HG03175 (cell line): ENCODE measurements at regions not wholly inside any gene's neighbourhood (a gene's known extent, or its start where the extent isn't known, plus 50 kb on each side); places are given as distances from the start of the nearest gene placed in this dataset.
"Not testable (repeated sequence)": the region's sequence is repeated elsewhere in the genome, so short reads cannot be mapped to it uniquely, and the experiment has no call there.

Experiments used
- ATAC-seq: cut with Tn5 transposase; IDR thresholded peaks from one replicate; pipeline ENCODE4 v1.9.1; 2021; ENCODE audit warnings: mild to moderate bottlenecking, moderate library complexity; ENCODE audit not compliant: unreplicated experiment

DNA sequence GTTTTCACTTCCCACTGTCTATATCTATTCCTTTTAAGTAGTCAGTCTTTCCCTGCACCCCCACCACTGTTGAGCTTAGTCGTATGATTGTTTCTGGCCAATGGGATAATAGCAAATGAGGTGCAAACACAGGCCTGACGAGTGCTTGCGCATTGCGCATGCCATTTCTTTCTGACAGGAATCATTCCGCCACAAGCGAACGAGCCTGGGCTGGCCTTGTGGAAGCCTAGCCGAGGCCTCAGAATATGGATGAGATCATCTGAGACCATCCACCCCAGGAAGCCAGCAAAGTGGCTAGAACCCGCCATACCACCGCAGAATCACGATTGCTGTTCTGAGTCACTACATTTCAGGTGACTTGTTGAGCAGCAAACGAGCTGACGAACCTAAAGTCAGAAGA, 52.2 kb upstream of the PRL start:
- no peak for ATAC-seq

DNA sequence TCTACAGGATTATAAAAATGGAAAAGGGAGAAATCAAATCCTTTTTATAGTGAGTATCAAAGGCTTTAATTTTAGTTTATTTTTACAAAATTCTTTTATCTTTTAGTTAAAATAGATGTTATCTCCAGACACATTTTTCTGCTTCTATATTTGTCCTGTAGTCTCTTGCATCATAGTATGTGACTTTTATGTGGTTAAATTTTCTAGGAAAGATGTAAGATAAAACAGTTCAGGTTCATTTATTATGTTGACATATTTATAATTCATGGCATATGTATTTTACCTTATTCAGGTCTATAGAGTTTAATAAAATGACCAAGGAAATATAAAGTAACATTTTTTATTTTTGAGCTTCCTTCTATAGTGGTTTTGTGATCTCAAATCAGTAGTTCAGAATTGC, 52.7 kb upstream of the PRL start:
- no peak for ATAC-seq

DNA sequence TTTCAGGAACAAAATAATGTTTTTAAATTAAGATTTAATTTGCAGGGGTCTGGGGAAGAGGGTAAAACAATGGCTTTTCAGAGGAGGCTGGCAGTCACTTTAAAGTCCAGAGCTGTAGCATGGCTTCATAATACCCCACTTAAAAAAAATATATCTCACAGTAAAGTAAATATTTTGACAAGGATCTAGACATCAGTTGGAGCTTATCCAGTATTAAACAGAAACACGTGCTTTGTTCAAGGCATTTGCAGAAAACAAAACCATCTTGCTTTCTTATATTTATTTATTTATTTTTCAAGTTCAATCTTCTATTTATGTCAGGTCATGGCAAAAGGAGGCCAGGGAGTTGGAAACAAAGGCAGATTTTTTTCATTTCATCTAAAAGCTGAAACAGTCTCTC, 53.3 kb upstream of the PRL start:
- ATAC-seq, result no peak

DNA sequence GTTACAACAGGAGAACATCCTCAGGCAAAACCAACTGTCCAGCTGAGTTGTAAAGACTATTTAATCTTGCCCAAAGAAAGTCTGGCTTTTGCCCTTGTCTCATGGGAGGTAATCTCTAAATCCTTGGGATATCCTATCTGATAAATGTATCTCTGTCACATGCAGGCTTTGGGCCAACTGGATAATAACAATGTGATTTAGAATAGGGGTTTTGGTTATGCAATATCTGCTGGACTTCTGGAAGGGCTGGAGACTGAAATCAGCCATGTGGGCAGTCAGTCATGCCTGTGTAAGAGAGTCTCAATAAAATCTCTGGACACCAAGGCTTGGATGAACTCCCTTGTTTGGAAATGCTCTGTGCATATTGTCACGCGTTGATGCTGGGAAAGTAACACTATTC, 56.3 kb upstream of the PRL start:
- ATAC-seq, result no peak

DNA sequence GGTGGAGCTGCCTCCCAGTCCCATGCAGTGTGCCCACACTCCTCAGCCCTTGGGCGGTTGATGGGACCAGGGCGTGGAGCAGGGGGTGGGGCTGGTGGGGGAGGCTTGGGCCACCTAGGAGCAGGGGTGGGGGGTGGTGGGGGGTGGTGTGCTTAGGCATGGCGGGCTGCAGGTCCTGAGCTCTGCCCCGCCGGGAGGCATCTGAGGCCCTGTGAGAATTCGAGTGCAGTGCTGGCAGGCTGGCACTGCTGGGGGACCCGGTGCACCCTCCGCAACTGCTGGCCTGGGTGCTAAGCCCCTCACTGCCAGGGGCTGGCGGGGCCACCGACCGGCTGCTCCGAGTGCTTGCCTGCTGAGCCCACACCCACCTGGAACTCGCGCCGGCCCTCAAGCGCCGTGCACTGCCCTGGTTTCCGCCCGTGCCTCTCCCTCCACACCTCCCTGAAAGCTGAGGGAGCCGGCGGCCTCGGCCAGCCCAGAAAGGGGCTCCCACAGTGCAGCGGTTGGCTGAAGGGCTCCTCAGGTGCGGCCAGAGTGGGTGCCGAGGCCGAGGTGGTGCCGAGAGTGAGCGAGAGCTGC, 59.6 kb upstream of the PRL start:
- no peak for ATAC-seq

DNA sequence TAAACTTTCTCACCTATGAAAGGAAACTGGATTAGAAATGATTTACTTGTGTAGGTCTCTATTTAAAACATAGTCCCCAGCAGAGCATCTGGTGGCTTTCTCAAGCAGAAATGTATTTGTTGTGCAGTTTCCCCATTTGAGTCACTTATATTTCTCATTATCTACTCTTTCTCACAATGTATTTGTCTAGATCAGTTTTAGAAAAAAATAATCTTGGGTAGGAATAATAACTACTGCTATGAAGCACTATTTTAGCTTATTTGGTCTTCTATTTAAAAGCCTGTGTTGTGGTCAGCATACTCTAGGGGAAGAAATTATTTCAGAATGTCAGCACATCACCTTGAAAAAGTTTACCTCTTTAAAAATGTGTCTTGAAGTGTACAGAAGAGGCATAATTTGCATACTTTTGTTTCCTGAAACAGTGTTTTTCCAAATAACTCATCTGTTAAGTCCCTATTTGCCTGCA, 60.9 kb upstream of the PRL start:
- ATAC-seq, result peak; percentile 87

DNA sequence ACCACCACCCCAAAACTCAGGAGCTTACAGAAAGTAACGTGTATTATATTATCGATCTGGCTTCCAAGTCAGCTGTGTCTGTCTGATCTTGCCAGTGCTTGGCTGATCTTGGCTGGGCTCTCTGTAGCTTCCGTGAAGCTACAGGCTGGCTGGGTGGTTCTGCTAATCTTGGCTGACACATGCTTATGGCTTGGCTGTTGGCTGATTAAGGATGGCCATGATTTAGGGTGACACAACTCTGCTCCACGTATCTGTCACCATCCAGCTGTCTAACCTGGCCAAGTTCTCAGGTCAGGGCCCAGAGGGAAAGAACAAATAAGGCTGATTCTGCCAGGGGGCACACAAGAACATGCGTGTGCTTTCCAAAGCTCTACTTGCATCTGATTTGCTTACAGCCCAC, 64.7 kb upstream of the PRL start:
- ATAC-seq, result no peak

DNA sequence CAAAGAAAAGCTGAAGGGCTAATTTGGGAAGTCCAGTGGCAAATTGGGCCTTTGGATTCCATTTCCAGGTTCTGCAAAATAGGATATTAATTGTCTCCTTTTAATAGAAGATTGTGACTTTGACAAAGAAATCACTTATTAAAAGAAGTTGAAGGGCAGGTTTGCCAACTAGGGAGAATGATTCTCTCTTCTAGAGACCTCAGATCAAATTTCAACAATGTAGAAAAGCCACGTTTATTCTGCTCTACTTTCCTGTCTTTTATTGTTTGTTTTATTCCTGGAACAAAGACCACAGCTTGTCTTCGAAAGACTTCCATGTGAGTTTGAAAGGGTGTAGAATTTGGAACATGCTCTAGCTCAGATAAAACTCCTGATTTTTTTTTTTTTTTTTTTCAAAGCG, 65.5 kb upstream of the PRL start:
- no peak for ATAC-seq

DNA sequence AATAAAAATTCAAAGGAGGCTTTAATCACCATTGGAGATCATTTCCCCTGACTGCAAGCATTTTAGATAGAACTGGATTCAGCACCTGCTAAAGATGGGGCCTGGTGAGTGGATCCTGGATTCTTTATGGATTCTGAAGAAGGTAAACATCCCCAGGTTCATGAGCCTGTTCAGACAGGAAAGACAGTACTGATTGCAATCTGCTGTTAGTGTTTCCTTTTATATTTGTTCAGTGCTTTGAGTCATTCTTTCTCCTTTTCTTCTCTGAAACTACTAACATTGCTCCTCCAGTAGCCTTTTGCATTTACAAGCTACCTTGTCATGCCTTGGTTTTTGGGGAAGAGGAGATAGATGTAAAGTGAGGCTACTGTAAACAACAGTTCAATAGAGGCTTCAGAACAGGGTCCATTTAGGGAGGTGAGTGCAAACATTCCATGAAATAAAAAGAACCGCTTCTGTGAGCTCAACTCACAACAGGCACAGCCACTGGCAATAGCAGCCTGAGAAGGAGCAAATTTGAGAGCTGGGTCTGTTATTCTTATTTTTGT, 66.4 kb upstream of the PRL start:
- ATAC-seq, result no peak

DNA sequence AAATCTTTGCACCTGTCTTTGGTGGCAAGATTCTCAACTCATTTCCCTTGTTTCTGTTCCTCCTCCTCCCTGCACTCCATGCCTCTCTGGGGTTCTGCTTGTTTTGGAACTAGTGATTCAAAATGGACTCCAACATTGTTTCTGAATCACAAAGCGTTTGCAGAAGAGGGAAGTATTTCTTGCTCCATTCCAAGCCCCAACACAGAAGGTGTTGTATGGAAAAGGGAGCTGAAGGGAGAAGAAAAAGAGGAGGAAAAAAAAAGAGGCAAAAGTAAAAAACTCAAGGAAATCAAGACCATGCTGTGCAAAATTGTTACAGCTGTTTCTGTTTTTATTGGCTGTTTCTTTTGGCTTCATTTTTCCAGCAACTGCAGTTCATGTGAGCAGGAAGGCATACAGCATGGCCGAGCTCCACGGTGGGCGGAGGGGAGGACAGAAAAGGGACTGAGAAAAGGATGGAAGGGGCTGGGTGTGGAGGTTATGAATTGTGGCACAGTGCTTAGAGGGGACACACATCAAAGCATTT, 66.9 kb upstream of the PRL start:
- no peak for ATAC-seq

DNA sequence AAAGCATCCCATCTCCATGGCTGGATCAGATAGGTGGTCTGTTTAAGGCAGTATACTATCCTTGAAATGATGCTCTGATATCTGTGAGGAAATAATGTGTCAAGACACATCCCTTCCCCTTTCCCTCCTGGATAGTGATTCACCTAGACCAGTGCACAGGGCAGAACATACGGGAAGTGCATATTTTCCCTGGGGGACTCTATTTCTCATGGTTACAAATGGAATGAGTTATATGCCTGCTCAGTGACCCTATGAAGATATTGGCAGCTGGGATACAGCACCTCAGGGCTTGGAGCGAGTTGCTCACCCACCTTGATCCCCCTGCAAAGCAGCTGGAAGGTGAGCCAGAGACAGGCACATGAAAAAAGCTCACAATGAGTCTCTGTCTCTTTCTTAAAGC, 67.5 kb upstream of the PRL start:
- ATAC-seq, result no peak

DNA sequence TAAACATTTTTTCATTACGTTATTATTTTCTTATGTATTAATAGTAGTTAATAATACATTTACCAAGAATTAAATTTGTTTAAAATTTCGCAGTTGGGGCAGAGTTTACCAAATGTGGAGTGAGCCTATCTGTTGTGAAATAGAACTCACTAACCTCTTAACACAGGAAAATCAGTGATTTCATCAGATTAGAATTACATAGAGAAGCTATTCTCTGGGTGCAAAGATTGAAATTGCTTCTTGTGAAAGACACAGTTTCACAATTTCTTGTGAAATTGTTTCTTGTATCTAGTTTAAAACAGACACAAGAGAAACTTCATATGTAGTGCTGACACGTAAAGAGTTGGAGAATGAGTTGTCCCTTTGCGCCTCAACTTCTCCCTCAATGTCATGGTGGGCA, 69.4 kb upstream of the PRL start:
- no peak for ATAC-seq

DNA sequence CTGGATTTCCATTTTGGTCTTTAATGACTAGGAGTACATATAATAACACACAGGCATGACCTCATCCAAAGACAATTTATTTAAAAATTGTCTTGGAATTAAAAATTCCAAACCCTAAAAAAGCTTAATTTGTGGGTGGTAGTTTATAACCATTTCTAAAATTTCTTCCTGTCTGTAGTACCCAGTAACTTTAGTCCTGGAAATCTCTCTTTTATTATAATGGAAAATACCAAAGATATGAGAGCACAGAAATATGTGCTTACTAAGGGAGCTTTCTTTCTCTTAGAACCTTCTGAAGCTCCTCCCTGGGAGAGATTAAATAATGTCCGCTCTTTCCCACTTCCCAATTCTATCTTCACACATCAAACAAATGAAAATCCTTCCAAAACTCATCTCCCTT, 70.5 kb upstream of the PRL start:
- no peak for ATAC-seq

DNA sequence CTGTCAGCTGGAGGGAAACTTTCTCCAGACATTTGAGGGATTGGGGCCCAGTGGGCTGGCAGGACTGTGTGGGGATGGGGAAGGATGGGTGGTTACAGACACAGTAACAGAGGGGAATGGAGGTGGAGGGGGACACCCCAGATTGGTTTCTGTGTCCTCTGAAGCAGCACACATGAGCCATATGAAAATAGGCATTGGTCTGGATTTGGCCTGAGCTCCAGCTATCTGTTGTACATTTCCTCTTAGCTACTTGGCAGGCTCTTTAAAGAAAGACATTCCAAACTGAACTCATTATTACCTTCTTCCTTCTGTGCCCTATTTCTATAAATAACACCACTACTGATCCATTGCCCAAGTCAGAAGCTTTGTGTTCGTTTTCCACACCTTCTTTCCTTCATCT, 72.0 kb upstream of the PRL start:
- no peak for ATAC-seq

DNA sequence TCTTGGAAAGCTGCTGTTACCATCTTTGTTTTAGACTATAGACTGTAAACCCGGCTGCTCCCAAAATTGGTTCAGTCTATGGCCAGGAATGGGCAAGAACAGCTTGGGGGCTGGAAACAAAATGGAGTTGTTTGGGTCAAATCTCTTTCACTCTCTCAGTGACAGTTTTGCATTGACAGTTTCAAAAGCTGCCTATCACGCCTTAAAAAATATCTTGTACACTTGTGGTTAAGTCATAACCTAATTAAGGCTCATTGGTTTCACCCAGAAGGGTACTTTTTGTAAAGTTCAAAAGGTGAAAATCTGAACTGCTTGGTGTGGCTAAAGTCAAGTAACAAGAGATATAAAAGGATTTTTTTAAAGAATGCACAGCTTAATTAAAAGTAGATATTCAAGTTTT, 76.1 kb upstream of the PRL start:
- peak; percentile 86 for ATAC-seq

DNA sequence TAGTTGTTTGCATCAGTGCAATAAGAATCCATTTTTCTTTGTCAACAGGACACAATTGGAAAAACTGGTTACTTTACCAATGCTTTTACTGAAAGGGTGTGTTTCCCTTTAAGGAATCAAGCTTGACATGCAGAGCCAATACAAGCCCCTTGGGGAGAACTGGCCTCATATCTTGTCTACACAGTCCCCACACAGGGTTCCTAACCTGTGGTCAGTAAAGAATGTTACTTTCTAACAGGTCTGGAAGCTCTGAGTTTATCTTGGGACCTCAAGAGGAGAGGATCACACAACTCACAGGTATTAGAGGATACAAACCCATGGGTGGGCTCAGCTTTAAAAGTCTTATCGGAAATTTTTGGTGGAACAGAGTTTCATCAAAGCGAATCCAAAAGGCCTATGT, 78.1 kb upstream of the PRL start:
- not testable (repeated sequence) for ATAC-seq

DNA sequence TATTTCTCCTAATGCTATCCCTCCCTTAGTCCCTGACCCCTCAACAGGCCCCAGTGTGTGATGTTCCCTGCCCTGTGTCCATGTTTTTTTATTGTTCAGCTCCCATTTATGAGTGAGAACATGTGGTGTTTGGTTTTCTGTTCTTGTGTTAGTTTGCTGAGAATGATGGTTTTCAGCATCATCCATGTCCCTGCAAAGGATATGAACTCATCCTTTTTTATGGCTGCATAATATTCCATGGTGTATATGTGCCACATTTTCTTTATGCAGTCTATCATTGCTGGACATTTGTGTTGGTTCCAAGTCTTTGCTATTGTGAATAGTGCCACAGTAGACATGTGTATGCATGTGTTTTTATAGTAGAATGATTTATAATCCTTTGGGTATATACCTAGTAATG, 79.5 kb upstream of the PRL start:
- not testable (repeated sequence) for ATAC-seq

DNA sequence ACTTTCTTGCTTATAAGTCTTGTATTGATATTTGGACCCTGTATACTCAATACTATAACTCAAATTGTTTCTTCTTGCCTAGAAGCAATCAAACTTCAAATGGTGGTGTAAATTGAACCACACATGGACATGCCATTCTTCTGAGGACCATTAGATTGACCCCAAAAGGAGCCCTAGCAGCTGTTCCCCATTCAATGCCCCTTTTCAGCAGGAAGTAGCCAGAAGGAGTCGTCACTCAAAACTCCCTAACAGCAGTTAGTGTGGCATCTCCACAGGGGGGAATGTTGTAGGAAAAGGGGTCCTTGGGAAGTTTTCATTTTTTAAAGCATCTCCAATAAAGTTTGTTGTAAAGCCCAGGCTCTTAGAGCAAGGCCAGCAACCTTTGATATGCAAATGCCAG, 81.7 kb upstream of the PRL start:
- not testable (repeated sequence) for ATAC-seq

DNA sequence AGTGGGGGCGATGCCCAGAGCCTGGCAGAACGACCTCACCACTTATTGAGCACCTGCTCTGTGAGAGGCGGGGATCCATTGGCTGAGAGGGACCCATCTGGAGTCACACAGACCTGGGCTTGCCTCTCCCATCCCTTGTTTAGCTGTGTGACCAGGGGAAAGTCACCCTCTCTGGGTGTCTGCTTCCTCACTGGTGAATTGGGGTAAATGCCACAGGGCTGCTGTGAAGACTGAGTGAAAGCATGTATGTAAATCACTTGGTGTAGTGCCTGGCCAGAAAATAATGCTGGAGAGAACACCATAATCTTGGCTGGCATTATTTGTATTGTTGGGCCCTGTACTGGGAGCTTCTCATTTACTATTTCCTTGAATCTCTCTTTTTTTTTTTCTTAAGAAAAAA, 83.4 kb upstream of the PRL start:
- no peak for ATAC-seq

DNA sequence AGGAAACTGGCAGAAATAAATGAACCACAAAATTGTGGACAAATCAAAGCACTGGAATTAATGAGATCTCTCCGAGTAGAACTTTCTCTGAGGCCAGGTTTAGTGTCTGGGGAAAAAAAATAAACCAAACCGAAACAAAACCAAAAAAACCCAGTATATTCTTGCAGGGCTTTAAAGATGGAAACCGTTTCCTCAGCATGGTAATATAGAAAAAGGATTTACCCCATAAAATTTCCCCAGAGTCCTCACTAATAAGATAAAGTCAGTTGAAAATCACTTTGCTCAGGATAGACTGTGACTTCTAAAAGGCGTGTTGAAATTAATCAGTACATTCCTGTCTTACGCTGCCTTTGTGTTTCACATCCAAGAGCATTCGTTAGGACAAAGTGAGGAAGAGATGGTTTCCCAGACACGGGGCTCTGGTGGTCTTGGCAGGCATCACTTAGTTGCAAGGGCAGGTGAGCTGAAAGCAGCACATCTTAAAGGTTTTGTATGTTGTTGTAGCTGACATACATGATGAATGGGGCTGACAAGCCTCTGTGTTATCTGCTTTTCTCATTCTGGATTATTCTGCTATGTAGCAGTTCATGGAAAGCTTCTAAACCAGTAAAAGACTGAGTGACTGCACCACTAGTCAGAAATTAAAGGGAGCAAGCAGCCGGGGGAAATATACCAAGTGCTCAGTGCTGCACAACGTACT, 85.2 kb upstream of the PRL start:
- no peak for ATAC-seq

DNA sequence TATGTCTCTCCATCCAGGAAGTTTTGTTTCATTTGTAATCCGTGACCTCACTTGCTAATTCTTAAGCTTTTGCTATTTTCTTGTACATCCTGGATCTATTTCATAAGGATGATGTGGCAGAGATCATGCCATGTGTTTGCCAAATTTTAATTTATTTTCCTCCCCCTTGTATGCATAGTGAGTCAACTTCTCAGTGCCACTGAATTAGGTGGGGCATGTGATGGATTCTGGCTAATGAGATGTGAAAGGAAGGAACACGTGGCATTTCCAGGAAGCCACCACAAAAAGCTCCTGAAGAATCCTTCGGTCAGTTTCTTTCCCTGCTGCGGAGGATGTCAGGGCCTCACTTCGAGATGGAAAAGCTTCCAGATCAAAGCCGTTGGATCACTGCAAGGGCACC, 86.2 kb upstream of the PRL start:
- ATAC-seq, result no peak

DNA sequence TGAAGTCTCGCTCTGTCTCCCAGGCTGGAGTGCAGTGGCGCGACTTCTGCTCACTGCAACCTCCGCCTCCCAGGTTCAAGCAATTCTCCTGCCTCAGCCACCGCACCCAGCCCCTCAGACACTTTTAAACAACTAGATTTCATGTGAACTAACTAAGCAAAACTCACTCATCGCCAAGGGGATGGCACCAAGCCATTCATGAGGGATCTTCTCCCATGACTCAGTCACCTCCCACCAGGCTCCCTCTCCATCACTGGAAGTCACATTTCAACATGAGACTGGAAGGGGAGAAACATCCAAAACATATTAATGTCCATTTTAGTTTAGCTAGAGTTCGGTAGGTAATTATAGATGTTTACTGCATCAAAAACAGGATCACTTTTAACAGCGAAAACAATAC, 95.9 kb upstream of the PRL start:
- no peak for ATAC-seq

DNA sequence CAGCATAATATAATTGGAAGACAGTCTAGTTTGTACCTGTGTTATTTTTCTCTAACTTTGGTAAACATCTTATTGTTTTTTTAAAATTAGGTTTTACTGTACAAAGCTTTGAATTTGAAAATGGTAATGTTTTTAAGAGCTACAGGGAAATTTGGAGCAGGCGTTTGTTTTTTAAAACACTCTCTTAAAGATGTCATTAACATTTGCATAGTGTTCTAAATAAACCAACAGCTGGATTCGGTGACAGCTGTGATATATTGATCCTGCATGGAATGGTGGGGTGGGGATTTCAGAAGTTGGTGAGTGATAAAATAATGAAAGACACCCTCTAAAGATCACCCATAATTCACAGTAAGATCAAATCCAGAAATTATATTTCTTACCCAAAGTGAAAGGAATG, 97.9 kb upstream of the PRL start:
- no peak for ATAC-seq
